HEK293 (cell line): ENCODE measurements at regions not wholly inside any gene's neighbourhood (a gene's known extent, or its start where the extent isn't known, plus 50 kb on each side); places are given as distances from the start of the nearest gene placed in this dataset.

Experiments
- CTCF ChIA-PET: fragments of 350-600 bp; formaldehyde crosslinking; extraction: SDS; loops from one replicate; lab custom pipeline; 2021; ENCODE audit warnings: antibody characterized with exemption; lab: Yijun Ruan, JAX
- POLR2A ChIA-PET: fragments of 300-600 bp; formaldehyde crosslinking; extraction: SDS; loops from one replicate; lab custom pipeline; 2020; ENCODE audit warnings: antibody characterized with exemption, inconsistent platforms; lab: Yijun Ruan, JAX
- H3K27ac ChIP-seq: fragments of 200-500 bp; sonication (Bioruptor generic); 2 replicates; pipeline ENCODE4 v1.5.1; 2014; ENCODE audit warnings: low read depth, low read length, control low read depth, inconsistent platforms; ENCODE audit errors: extremely low read depth
- H3K36me3 ChIP-seq, 2 experiments: fragments of 200-500 bp in 1 of 2; sonication (Bioruptor generic) in 1 of 2; 1 replicate in 1 of 2; 2 replicates in 1 of 2; pipeline ENCODE4 v1.5.1; 2014 to 2017; ENCODE audit warnings: inconsistent platforms in 2 of 2, low read length in 2 of 2; ENCODE audit not compliant: control insufficient read depth in 2 of 2, insufficient read depth in 1 of 2
- H3K4me1 ChIP-seq: fragments of 200-500 bp; sonication (Bioruptor generic); 2 replicates; pipeline ENCODE4 v1.5.1; 2014; ENCODE audit warnings: mild to moderate bottlenecking, low read length, inconsistent platforms; ENCODE audit not compliant: control insufficient read depth, insufficient read depth
- H3K4me3 ChIP-seq: 2 replicates; pipeline ENCODE4 v1.5.1; 2011; ENCODE audit warnings: low read depth, mild to moderate bottlenecking, control low read depth, low read length, moderate library complexity
- H3K9me3 ChIP-seq: fragments of 200-500 bp; sonication (Bioruptor generic); 2 replicates; pipeline ENCODE4 v1.5.1; 2014; ENCODE audit warnings: low read depth, low read length, inconsistent platforms; ENCODE audit not compliant: control insufficient read depth, insufficient read depth
- FEZF1 ChIP-seq: fragments of 450-650 bp; formaldehyde crosslinking; IDR thresholded peaks from 2 replicates; pipeline ENCODE4 v1.5.1; 2016; ENCODE audit warnings: missing biosample characterization, missing genetic modification characterization
- OSR2 ChIP-seq: fragments of 450-650 bp; formaldehyde crosslinking; IDR thresholded peaks from 2 replicates; pipeline ENCODE4 v1.5.1; 2016; ENCODE audit warnings: missing biosample characterization, missing genetic modification characterization
- OVOL3 ChIP-seq: fragments of 450-650 bp; formaldehyde crosslinking; IDR thresholded peaks from 2 replicates; pipeline ENCODE4 v1.5.1; 2016; ENCODE audit warnings: missing biosample characterization, missing genetic modification characterization
- PRDM1 ChIP-seq: fragments of 450-650 bp; formaldehyde crosslinking; IDR thresholded peaks from 2 replicates; pipeline ENCODE4; 2016; ENCODE audit warnings: missing biosample characterization, missing genetic modification characterization
- PRDM2 ChIP-seq: fragments of 450-650 bp; formaldehyde crosslinking; IDR thresholded peaks from 2 replicates; pipeline ENCODE4 v1.5.1; 2016; ENCODE audit warnings: missing biosample characterization, missing genetic modification characterization, borderline replicate concordance
- ZBTB1 ChIP-seq: fragments of 450-650 bp; formaldehyde crosslinking; IDR thresholded peaks from 2 replicates; pipeline ENCODE4 v1.5.1; 2016; ENCODE audit warnings: missing biosample characterization, missing genetic modification characterization
- ZBTB17 ChIP-seq: fragments of 450-650 bp; formaldehyde crosslinking; IDR thresholded peaks from 2 replicates; pipeline ENCODE4 v1.5.1; 2016; ENCODE audit warnings: missing biosample characterization, missing genetic modification characterization
- ZFP41 ChIP-seq: fragments of 450-650 bp; formaldehyde crosslinking; IDR thresholded peaks from 2 replicates; pipeline ENCODE4 v1.5.1; 2016; ENCODE audit warnings: missing biosample characterization, missing genetic modification characterization, borderline replicate concordance
- ZNF112 ChIP-seq: fragments of 450-650 bp; formaldehyde crosslinking; IDR thresholded peaks from 2 replicates; pipeline ENCODE4 v1.5.0; 2017; ENCODE audit warnings: missing biosample characterization, missing genetic modification characterization
- ZNF133 ChIP-seq: fragments of 450-650 bp; formaldehyde crosslinking; IDR thresholded peaks from 2 replicates; pipeline ENCODE4 v1.5.1; 2016; ENCODE audit warnings: missing biosample characterization, missing genetic modification characterization
- ZNF16 ChIP-seq: fragments of 450-650 bp; formaldehyde crosslinking; IDR thresholded peaks from 2 replicates; pipeline ENCODE4 v1.5.1; 2016; ENCODE audit warnings: low read depth, missing biosample characterization, missing genetic modification characterization
- ZNF202 ChIP-seq: fragments of 450-650 bp; formaldehyde crosslinking; IDR thresholded peaks from 2 replicates; pipeline ENCODE4 v1.5.1; 2016; ENCODE audit warnings: missing biosample characterization, missing genetic modification characterization, borderline replicate concordance
- ZNF26 ChIP-seq: fragments of 450-650 bp; formaldehyde crosslinking; IDR thresholded peaks from 2 replicates; pipeline ENCODE4 v1.5.1; 2016; ENCODE audit warnings: missing biosample characterization, missing genetic modification characterization
- ZNF274 ChIP-seq, 2 experiments: fragments of 200-500 bp in 1 of 2; fragments of 450-650 bp in 1 of 2; sonication (Bioruptor generic) in 1 of 2; formaldehyde crosslinking in 1 of 2; IDR thresholded peaks; 2 replicates each; pipeline versions ENCODE4 v1.5.1 to v1.6.1; 2014 to 2016; ENCODE audit warnings: borderline replicate concordance in 1 of 2, inconsistent platforms in 1 of 2, low read length in 1 of 2, missing biosample characterization in 1 of 2, missing genetic modification characterization in 1 of 2
- ZNF302 ChIP-seq: fragments of 450-650 bp; formaldehyde crosslinking; IDR thresholded peaks from 2 replicates; pipeline ENCODE4 v1.5.1; 2016; ENCODE audit warnings: missing biosample characterization, missing genetic modification characterization, low read depth
- ZNF335 ChIP-seq: fragments of 450-650 bp; formaldehyde crosslinking; conservative IDR thresholded peaks from 2 replicates; pipeline ENCODE4 v1.5.1; 2016; ENCODE audit warnings: missing biosample characterization, missing genetic modification characterization
- ZNF341 ChIP-seq: fragments of 450-650 bp; formaldehyde crosslinking; IDR thresholded peaks from 2 replicates; pipeline ENCODE4; 2016; ENCODE audit warnings: low read depth, missing biosample characterization, missing genetic modification characterization
- ZNF37A ChIP-seq: fragments of 450-650 bp; IDR thresholded peaks from 2 replicates; pipeline ENCODE4 v1.5.1; 2018; ENCODE audit warnings: missing biosample characterization, missing genetic modification characterization
- ZNF391 ChIP-seq: fragments of 450-650 bp; formaldehyde crosslinking; IDR thresholded peaks from 2 replicates; pipeline ENCODE4 v1.5.1; 2016; ENCODE audit warnings: low read depth, missing biosample characterization, missing genetic modification characterization, borderline replicate concordance
- ZNF416 ChIP-seq: fragments of 450-650 bp; formaldehyde crosslinking; IDR thresholded peaks from 2 replicates; pipeline ENCODE4 v1.5.1; 2016; ENCODE audit warnings: missing biosample characterization, missing genetic modification characterization
- ZNF776 ChIP-seq: fragments of 450-650 bp; formaldehyde crosslinking; IDR thresholded peaks from 2 replicates; pipeline ENCODE4 v1.5.0; 2017; ENCODE audit warnings: missing biosample characterization, missing genetic modification characterization, borderline replicate concordance
- ZNF785 ChIP-seq: fragments of 450-650 bp; formaldehyde crosslinking; IDR thresholded peaks from 2 replicates; pipeline ENCODE4 v1.5.1; 2016; ENCODE audit warnings: missing biosample characterization, missing genetic modification characterization
- TF ChIP-seq, protein P1 (sequence below): fragments of 450-650 bp; formaldehyde crosslinking; IDR thresholded peaks from 2 replicates; pipeline ENCODE4 v1.5.1; 2016; ENCODE audit warnings: missing biosample characterization, missing genetic modification characterization

DNA sequence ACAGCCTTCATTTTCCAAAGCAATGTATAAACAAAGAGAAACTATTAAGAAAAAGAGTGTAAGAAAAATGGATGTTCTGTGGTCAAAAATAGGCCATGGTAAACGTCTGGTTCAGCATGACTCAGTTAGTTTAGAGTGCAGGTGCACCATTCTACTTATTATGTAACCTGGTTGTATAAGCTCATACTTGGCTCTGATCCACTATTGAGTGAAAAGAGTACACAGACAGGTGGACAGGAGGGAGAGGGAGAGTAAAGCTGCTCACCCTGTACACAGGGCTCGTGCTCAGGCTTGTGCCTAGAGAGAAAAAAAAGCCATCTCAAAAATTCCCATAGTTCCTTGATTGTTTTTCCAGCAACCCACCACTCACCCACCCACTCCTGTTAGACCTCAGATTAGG lies 85.8 kb upstream of the ZNF91 start:
- no peak overlapping the region for H3K27ac ChIP-seq
- H3K36me3 ChIP-seq = no peaks in the 10 kb centered on the region
- ChIA-PET CTCF (no interaction called here), POLR2A (no interaction called here)
- no peaks in the 10 kb centered on the region; the same call in 1 of the 2 replicates for H3K9me3 ChIP-seq
- no peak for TF ChIP-seq ZNF112
- TF ChIP-seq, protein P1, sequence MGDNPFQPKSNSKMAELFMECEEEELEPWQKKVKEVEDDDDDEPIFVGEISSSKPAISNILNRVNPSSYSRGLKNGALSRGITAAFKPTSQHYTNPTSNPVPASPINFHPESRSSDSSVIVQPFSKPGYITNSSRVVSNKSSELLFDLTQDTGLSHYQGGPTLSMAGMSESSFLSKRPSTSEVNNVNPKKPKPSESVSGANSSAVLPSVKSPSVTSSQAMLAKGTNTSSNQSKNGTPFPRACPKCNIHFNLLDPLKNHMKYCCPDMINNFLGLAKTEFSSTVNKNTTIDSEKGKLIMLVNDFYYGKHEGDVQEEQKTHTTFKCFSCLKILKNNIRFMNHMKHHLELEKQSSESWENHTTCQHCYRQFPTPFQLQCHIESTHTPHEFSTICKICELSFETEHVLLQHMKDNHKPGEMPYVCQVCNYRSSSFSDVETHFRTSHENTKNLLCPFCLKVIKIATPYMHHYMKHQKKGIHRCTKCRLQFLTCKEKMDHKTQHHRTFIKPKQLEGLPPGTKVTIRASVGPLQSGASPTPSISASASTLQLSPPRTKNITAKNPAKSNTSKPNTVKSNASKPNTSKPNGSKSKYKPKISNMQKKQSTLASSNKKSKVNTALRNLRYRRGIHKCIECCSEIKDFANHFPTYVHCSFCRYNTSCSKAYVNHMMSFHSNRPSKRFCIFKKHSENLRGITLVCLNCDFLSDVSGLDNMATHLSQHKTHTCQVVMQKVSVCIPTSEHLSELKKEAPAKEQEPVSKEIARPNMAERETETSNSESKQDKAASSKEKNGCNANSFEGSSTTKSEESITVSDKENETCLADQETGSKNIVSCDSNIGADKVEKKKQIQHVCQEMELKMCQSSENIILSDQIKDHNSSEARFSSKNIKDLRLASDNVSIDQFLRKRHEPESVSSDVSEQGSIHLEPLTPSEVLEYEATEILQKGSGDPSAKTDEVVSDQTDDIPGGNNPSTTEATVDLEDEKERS = no peak
- TF ChIP-seq PRDM2 = no peak
- TF ChIP-seq ZNF274 (IDR thresholded peaks at IDR 0.05; ENCODE audit: low read length) = no peak
- no peak for TF ChIP-seq ZNF274 (tag by site-specific recombination; IDR thresholded peaks at IDR 0.05; ENCODE audit: borderline replicate concordance)
- no peak for TF ChIP-seq OSR2 (tag by site-specific recombination)
- no peak for TF ChIP-seq FEZF1 (tag by site-specific recombination)
- no peak for TF ChIP-seq ZNF302 (tag by site-specific recombination)
- no peak for TF ChIP-seq ZNF202
- TF ChIP-seq ZNF785 = no peak
- TF ChIP-seq ZNF341 (tag by site-specific recombination) = no peak
- TF ChIP-seq ZNF335 (tag by site-specific recombination) = no peak
- TF ChIP-seq PRDM1 (tag by site-specific recombination) = no peak
- no peak for TF ChIP-seq OVOL3 (tag by site-specific recombination)
- no peak for TF ChIP-seq ZNF391
- TF ChIP-seq ZBTB1 (tag by site-specific recombination) = no peak
- no peak for TF ChIP-seq ZNF776 (tag by site-specific recombination)
- TF ChIP-seq ZBTB17 (tag by site-specific recombination) = no peak
- TF ChIP-seq ZNF16 = no peak
- H3K4me3 ChIP-seq = no peak overlapping the region
- no peaks in the 10 kb centered on the region for H3K4me1 ChIP-seq

GRCh38 chr19:23475477-23475876 lies 80.2 kb upstream of the ZNF91 start:
- no peaks in the 10 kb centered on the region; the same call in 1 of the 2 replicates for H3K9me3 ChIP-seq

More at GRCh38 chr19:23475477-23475876, 80.2 kb upstream of the ZNF91 start:
- POLR2A ChIA-PET = no interaction called here
- no peaks in the 10 kb centered on the region for H3K4me1 ChIP-seq
- no peak overlapping the region for H3K4me3 ChIP-seq
- H3K36me3 ChIP-seq = no peaks in the 10 kb centered on the region
- no peak overlapping the region for H3K27ac ChIP-seq
- no peak for TF ChIP-seq ZNF26 (tag by site-specific recombination)
- no peak for TF ChIP-seq ZFP41
- TF ChIP-seq ZNF37A = no peak
- TF ChIP-seq ZNF133 (tag by site-specific recombination) = no peak
- TF ChIP-seq ZNF416 (tag by site-specific recombination) = no peak
- CTCF ChIA-PET = no interaction called here
